ENCODE measurements at regions not wholly inside any gene's neighbourhood (a gene's known extent, or its start where the extent isn't known, plus 50 kb on each side); places are given as distances from the start of the nearest gene placed in this dataset.

DNA sequence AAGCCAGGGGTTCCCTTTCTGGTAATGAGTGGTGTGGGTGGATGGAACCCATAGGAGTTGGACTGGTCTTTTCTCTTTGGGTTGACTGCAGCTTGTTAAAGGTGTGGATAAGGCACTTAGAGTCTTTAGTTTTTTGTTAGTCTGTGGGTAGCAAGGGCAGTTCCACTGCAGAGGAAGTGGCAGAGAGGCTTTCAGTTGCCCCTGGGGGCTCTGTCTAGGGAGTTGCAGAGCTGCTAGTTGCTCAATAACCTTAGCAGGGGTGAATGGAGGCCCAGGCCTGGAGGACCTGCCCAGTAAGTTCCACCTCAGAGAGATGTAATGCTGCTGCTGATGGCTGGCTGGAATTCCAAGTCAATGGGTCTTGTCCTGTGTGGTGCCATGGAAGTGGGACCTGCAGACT lies 282.6 kb upstream of the NDST4 start:
- FAIRE-seq: no peak

DNA sequence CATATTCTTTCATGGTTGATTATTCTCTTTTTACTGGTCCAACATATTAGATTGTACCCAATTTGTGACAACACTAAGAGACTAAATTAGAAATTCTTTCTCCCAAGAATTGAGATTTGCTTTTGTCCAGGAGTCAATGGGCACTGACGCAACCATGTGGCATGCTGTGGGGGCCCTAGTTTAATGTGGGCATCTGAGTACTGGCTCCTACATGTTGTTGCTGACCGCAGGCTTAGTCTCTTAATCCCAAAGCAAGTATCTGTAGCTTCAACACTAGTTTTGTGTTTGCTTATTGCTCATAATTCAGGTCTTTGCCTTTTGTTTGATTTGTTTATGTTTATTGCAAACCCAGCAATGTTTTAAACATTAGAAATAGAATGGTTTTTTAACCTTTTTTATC lies 263.4 kb upstream of the NDST4 start:
- FAIRE-seq: no peak

DNA sequence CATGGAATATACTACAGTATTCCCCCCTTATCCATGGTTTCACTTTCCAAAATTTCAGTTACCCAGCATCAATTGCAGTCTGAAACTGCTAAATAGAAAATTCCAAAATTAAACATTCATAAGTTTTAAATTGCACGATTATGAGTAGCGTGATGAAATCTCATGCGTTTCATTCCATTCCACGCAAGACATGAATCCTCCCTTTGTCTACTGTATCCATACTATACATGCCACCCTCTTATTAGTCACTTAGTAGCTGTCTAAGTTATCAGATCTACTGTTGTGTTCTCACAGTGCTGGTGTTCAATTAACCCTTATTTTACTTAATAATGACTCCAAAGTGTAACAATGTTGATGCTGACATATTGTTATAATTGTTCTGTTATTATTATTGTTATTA lies 261.2 kb upstream of the NDST4 start:
- FAIRE-seq: no peak

DNA sequence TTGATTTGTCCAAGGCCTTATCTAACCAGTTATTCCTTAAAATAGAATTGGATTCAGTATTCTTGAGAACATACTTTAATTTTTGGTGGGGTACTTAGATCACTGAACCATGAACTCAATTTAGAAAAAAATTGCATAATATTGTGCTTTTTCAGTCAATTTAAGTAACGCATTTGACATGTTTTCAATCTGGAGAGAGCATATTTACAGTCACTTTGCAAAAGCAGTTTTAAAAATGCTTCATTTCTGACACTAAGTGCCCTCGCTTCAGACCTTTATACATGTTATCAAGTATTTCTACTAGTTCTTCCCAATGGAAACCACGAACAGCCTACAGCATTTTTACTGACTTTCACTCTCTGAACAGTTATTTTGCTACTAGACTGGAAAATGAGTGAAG lies 257.1 kb upstream of the NDST4 start:
- no peak for FAIRE-seq

DNA sequence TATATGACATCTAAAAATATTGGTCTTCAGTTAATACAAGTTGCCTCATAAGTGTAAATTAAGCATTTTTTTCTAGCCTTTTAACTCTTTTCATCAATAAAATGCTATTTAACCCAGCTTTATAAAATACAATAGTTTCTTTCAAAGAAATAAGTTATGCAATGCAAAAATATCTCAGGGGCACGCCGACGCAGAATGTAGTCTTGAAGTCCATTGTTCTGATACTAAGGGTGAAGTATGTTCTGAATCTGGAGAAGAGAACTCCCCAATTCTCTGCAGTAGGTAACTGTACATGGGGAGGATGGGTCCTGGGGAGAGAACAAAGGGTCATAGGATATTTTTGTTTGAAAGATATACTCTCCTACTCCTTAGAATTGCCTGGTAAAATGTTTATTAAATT lies 256.6 kb upstream of the NDST4 start:
- FAIRE-seq: no peak

DNA sequence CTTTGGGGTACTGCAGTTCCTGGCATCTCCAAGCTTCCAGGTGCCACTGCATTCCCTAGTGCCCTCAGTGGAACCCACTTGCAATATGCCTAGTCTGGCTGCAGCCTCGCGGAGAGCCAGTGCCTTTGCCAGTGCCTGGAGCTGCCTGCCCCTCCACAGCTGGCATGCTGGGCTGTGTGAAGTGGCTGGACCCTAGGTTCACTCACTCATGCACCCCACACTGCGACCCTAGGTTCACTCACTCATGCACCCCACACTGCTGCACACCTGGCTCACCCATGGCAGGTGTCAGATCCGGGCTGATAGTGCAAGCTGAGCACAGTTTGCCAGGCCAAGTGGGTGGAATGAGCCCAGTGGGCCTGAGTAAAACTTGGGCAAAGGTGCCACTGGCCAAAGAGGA lies 253.0 kb upstream of the NDST4 start:
- no peak for FAIRE-seq

DNA sequence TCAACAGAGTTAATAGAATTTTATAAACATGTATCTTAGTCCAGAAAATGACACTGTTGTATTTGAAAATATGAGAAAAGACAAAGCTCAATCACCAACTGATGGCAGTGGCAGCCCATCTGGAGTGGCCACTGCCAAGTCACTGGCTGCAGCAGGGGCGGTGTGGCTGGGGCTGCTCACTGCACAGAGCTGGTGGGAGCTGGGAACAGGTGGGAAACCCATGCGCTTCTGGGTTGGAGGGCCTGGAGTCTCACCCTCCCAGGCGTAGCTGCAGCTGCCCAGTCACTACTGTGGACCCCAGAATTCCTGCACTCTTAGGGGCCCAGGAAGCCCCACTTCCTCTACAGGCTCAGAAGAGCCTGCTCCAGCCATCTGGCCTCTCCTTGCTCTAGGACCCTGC lies 251.8 kb upstream of the NDST4 start:
- FAIRE-seq: no peak

DNA sequence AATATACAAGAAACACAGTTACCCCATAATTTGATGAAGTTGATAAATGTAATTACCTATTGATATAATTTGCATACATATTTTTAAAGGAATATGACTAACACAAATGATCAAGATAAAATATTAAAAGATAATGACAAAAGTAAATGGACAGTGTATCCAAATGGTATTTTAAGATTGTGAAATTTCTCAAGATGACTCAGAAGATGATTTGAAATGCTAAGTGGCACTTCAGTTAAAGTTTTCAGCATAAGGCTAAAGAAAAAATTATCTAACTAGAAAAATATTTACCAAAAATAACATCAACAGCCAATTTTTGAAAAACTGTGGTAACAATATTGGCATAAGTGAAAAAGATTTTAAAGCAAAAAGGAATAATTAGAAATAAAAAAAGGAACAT lies 248.4 kb upstream of the NDST4 start:
- FAIRE-seq: no peak

DNA sequence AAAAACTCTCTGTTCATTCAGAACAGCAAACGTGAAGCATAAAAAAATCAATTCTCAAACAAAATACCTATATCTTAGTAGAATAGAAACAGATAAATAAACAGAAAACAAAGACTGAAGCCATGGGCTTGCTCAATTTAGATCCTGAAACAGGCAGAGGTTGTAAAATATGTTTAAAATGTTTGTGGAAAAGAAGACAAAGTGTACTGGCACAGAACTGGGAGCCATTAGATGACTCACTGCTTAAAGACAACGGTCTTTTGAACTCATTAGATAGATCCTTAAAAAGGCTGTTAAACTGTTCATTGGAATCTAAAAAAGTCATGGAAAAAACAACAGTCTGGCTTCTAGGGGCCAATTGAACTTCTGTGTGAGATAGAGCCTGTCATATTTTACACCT lies 247.0 kb upstream of the NDST4 start:
- FAIRE-seq: no peak

DNA sequence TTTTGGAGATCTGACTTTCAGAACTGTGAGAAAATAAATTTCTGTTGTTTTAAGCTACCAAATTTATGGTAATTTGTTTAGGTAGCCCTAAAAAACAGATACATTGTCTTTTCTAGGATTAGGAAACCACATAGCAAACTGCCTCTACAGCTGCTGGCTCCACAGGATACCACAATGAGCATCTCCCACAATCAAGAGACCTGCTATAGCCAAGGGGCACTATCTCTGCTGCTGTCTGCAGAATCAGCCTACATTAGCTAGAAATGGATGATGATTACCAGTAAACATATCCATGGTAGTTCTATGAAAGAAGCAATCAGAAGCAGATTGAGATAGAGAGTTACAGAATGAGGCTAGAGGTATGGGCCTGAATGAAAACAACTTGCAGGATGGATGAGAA lies 244.4 kb upstream of the NDST4 start:
- no peak for FAIRE-seq

DNA sequence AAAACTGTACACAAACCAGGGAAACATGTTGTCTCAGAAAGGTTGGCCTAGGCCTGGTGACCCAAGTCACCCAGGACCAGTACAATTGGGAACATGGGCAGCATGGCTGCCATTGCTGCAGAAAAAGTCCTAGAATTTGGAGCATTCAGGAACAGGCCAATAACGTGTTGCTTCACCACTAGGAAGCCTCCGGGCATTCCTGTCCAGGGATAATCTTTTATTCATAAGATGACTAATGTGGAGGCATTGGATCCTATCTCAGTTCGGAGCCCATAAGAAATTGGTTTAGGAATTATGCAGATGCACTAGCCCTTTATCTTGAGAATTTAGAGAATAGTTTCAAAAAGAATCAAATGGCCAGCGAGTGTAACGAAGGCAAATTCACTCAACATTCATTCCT lies 242.8 kb upstream of the NDST4 start:
- no peak for FAIRE-seq

DNA sequence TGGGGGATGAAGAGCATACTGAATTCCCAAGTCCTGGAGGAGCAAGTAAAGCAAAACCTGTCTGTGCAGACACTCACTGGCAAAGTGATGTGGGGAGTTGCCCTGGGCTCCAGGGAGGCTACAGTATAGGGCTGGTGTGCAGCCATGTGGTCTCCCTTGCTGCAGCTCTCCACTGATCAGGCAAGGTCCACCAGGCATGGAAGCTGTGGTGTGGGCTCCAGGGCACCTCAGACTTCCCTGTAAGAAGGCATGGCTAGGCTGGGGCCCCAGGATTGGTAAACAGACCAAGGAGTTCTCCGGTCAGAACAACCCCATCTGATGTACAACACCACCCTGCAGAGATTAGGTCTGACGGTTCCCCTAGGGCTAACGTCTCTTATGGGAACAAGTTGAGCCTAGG lies 241.9 kb upstream of the NDST4 start:
- FAIRE-seq: no peak

DNA sequence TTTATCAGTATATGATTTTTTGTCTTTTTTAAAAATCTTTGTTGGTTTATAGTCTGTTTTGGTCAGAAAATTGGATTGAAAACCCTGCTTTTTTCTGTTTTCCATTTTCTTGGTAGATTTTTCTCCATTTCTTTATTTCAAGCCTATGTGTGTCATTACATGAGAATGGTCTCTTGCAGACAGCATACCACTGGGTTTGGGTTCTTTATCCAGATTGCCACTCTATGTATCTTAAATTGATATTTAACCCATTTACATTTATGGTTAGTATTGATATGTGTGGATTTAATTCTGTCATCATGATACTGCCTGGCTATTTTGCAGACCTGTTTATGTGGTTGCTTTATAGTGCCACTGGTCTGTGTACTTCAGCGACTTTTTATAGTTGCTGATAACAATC lies 239.9 kb upstream of the NDST4 start:
- FAIRE-seq: no peak

DNA sequence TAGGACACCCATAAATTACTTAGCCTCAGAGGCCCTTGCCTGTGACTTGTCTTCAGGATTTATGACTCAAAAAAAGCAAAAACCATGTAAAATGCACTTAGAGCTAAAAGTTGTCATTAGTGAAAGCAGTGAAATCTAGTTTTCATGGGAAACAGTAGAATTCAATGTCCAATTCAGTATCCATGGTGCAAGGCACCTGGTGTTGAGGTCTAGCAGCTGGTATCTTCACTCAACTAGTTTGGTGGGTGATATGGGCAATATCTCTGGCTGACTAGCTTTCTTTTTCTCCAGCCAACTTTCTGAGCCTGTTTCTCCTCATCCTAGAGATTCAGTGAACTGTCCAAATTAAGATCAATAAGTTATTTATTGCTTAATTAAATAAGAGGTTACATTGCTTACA lies 229.8 kb upstream of the NDST4 start:
- FAIRE-seq: no peak

DNA sequence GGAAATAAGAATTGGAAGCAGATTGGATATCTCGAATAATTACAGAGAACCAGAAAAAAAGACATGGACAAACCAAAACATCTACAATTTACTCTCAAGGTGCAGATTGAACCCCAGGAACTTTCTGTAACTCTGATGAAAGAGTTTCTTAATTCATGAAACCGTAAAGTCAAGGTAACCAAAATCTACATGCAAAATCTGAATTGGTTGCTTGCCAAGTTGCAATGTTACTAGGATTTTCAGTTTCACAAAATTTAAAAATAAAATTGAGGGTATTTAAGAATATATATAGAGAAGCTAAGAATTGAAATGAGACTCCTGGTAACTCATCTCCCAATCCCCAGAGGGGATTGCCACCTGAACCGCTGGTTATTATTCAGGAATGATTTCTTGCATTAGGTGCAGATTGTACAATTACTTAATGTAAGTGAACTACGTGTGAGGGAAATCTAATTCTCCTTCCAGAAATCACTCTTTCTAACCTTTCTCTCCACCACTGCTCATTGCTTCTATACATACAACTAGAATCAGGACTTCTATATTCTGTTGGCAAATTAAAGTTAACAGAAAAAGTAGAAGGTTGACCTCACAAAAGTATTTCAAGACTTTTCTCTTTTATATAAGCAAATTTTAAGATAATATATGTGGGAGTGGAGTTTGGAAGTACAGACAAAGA lies 221.5 kb upstream of the NDST4 start:
- FAIRE-seq: no peak

DNA sequence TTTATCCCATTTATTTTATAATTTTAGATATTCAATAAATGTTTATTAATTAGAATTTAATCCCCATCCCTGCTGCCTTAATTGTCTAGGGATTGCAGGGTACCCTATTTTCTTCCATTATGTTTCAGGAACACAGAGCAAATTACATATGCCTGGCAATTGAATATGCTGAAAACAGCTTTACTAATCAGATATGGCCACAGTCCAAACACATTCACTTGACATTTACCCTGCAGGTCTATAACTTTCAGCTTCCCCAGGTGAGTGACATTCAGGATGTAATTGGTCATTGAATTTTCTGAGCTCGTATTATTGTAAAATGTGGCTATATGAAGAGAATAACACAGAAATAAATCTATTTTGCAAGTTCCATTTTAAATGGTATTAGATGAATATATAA lies 218.7 kb upstream of the NDST4 start:
- FAIRE-seq: no peak

DNA sequence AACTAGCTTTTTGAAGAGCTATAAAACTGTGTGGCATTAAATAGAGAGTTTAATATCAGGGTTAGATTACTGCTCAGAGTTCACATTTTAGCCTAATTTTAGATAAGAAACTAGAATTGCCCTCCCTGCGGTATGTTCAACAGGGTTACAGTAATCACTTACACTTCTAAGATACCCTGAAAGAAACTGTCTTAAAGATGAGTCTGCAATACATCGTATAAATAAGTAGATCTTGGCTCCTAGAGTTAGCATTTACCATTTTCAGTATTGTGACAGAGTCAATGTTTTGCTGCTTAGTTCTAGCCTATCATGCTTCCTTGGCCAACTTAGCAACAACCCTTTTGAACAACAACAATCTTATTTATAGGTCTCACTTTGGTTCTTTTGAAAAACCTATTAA lies 217.8 kb upstream of the NDST4 start:
- no peak for FAIRE-seq

DNA sequence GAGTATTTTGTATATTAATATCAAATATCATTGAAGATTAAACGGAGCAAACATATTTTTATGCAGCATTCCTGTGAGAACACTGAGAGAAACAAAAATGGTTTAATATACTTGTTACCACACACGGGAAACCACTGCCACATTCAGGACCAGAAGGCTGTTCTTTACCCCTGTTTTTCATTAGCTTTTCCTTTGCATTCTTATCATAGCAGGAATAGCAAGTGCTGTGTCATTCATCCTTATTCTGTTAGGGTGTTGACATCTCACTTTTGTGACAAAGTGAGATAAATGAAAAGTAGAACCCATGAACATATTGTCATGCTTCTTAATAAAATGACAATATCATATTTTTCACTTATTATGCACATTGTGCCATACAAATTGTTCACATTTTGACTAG lies 212.4 kb upstream of the NDST4 start:
- FAIRE-seq: no peak

DNA sequence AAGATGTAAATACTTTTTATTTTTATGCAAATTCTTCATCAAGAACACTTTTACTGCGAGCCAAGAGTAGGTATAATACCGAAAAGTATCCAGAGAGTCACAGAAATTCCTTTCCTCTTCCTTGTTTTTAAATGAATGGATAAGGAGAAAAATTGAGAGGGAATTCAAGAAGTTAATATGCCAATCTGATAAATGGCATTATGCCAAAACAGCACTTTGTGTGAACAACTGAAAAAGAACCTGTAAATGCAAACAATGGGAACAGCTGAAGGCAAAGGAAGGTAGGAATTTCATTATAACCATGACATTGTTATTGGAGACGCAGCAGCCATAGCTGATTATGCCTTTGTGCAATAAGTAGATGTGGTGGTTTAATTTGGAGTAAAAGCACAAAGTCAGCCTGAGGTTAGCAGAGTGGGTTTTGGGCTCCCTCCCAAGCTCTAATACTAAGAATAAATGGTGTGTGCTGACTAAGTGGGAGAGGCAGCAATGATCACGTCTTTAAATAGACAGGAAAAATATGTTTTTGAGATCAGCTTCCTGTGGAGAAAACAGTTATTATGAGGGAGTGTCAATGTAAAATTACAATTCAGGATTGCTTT lies 209.8 kb upstream of the NDST4 start:
- no peak for FAIRE-seq

DNA sequence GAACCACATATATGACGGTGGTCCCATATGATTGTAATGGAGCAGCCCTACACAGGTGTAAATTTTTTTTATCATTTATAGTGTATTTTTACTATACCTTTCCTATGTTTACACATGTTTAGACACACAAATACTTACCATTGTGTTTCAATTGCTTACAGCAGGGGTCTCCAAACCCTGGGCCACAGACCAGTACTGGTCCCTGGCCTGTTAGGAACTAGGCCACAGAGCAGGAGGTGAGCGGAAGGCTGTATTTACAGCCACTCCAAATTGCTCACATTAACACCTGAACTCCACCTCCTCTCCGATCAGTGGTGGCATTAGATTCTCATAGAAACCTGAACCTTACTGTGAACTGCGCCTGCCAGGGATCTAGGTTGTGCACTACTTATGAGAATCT lies 201.8 kb upstream of the NDST4 start:
- FAIRE-seq: no peak

DNA sequence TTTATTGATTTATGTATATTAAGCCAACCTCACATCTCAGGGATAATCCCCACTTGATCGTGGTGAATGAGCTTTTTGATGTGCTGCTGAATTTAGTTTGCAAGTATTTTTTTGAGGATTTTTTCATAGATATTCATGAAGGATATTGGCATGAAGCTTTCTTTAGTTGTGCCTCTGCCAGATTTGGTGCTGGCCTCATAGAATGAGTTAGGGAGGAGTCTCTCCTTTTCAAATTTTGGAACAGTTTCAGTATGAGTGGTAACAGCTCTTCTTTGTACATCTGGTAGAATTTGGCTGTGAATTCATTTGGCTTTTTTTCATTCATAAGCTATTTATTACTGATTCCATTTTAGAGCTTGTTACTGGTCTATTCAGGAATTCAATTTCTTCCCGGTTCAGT lies 197.2 kb upstream of the NDST4 start:
- no peak for FAIRE-seq

DNA sequence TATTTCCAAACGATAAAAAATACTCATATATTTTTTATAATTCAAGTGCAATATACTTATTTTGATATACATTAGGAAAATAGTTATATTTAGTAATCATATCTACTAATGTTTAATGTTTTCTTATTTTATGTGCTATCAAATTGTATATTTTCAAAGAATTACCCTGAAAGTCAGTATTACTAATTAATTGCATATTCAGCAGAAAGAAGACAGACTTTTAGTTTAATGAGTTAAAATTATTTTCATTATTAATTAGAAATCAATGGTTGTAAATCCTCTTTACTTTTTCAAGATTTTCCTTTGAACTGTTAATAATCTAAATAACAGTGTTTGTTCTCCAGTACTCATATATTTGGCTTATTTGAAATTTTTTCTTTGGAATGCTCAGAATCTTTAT lies 181.3 kb upstream of the NDST4 start:
- peak; percentile 11 for FAIRE-seq

DNA sequence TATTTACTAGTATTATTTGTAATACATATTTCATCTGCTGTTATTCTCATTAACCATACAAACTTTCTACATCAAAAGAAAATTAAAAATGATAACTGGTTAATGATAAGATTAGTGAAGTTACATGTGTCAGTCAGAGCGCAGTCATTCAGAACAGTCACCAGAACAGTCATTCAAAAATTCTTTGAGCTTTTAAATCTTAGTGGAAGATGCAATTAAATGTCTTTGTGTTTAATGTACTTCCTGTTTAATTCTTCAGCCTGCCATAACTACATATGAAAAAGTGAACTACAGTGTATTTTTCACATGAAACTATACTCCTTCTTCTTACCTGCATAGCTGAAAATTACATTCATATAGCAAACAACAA lies 179.7 kb upstream of the NDST4 start:
- FAIRE-seq: no peak

DNA sequence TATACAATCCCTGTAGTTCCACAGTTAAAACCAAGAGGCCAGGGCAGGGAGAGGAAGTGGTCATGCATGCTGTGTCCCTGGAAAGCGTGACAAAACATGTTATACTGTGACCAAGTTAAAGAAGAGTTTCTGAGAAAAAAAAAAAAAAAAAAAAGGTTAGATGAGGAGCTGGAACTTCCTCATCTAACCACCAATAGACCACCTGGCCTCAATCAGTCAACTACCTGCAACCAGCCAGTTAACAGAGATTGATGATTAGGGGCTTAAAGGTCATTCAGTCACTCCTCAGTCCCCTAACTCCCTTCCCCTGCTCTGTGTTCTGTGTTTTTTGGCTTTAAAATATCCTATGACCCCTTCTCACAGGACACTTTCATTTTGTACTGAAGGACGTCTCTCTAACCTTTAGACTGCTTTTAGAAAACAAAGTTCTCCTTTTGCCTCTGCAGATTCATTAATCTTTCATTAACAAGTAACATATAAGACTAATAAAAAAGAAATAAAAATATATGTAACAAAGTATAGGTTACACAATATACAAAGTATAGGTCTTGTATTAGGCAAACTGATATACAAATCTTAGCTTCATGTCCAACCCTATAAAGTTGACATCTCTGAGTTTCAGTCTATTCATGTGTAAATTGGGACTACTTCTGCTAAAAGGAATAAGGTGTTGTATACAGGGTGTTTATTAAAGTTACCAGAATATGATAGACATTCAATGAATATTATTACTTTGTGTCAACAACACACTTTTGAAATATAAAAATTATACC lies 179.1 kb upstream of the NDST4 start:
- no peak for FAIRE-seq

DNA sequence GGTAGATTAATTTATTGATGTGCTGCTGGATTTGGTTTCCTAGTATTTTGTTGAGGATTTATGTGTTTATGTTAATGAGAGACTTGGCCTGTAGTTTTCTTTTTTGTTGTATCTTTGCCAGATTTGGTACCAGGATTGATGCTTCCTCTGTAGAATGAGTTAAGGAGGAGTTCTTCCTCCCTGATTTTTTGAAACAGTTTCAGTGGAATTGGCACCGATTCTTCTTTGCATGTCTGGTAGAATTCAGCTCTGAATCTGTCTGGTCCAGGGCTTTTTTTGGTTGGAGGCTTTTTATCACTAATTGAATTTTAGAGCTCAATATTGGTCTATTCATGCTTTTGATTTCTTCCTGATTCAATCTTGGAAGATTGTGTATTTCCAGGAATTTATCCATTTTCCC lies 174.0 kb upstream of the NDST4 start:
- no peak for FAIRE-seq
